ENCODE measurements at regions not wholly inside any gene's neighbourhood (a gene's known extent, or its start where the extent isn't known, plus 50 kb on each side); places are given as distances from the start of the nearest gene placed in this dataset.
"Not testable (repeated sequence)": the region's sequence is repeated elsewhere in the genome, so short reads cannot be mapped to it uniquely, and the experiment has no call there.

DNA sequence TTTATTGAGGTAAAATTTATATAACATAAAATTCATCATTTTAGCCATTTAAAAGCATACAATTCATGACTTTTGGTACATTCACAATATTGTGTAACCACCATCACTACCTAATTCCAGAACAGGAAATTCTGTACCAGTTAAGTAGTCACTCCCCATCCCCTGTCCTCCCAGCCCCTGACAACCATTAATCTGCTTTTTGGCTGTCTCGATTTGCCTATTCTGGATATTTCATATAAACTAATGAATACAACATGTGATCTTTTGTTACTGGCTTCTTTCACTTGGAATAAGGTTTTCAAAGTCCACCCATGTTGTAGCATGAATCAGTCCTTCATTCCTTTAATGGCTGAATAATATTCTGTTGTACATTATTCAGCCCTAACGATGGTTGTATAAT, 115.6 kb upstream of the KLF14 start:
- no peak for DNase-seq

GRCh38 chr7:130850956-130851355, 116.9 kb upstream of the KLF14 start:
- DNase-seq, result no peak

- no peak for DNase-seq
These were observed 118.9 kb upstream of the KLF14 start for GRCh38 chr7:130852867-130853266.

- no peak for DNase-seq
These were observed 119.7 kb upstream of the KLF14 start for GRCh38 chr7:130853503-130854279.

DNA sequence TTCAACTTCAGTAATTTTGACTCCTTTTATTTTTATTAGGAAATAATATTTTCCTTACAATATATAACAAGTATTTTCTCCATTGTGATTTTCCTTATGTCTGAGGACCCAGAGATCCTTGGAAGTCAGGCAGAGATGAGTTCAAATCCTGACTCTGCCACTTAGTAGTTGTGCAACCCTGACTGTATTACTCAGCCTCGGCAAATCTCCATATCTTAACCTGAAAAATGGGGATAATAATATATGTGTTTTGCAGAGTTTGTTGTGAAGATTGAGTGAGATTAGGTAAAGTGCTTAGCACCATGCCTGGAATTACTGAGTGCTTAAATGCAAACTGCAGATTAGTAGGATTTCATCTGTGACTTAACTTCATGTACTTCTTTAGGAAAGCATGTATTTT, 120.5 kb upstream of the KLF14 start:
- no peak for DNase-seq

DNA sequence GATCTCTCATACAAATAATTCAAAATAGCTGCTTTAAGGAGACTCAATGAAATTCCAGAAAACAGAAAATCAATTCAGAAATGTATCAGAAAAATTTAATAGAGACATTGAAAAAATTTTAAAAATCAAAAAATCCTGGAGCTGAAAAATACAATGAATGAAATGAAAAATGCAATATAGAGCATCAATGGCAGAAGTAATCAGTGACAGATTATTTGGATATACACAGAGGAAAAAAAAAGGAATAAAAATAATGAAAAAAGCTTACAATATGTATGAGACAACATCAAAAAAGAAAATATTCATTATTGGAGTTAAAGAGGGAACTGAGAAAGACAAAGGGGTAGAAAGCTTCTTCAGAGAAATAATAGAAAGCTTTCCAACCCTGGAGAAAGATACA, 122.9 kb upstream of the KLF14 start:
- DNase-seq, result no peak

DNA sequence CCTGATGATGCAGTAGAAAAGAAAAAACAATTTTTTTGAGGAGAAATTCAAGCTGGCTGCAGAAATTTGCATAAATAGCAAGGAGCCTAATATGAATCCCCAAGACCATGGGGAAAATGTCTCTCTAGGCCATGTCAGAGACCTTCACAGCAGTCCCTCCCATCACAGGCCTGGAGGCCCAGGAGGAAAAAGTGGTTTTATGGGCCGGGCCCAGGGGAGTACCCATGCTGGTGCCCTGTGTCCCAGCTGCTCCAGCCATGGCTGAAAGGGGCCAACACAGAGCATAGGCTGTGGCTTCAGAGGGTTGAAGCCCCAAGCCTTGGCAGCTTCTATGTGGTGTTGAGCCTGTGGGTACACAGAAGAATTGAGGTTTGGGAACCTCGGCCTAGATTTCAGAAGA, 126.8 kb upstream of the KLF14 start:
- not testable (repeated sequence) for DNase-seq

GRCh38 chr7:130865408-130866236, 131.6 kb upstream of the KLF14 start:
- no peak for DNase-seq

DNA sequence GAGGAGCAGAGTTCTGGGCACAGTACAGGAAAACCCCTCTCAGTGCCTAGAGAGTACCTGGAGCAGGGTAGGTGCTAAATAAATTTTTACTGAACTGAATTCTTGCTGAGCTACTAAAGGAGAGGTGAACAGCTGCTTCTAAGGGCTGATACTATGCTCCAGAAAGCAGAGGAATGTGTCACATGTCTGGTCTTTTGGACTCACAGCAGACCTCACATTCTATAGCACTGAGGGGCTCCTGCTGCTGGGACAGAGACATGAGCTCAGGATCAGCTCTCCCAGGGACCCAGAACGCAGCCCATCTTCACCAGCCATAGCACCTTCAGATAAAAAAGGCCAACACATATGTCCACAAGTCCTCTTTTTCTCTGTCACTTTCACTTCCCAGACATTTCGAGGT, 133.0 kb upstream of the KLF14 start:
- no peak for DNase-seq

GRCh38 chr7:130867581-130868136, 133.7 kb upstream of the KLF14 start:
- no peak for DNase-seq

DNA sequence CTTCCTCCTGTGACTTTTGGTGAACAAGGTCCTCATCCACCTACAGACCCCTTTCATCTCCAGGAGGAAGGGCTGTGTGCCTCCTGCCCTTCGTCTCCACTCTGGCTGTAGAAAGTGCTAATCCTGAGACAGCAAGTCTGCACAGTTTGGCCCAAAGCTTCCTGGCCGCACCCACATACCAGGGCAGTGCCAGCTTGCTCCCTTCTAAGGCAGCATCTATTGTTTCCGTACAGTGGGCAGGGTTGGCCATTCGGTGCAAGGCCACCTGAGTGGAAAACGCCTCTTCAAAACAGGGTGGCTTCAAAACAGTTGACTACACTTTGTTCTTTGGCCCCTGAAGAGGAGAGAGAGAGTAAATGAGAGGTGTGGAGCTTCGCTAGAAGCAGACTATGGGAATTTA, 134.1 kb upstream of the KLF14 start:
- no peak for DNase-seq

- DNase-seq, result no peak
These were observed 135.9 kb upstream of the KLF14 start for GRCh38 chr7:130869918-130870317.

DNA sequence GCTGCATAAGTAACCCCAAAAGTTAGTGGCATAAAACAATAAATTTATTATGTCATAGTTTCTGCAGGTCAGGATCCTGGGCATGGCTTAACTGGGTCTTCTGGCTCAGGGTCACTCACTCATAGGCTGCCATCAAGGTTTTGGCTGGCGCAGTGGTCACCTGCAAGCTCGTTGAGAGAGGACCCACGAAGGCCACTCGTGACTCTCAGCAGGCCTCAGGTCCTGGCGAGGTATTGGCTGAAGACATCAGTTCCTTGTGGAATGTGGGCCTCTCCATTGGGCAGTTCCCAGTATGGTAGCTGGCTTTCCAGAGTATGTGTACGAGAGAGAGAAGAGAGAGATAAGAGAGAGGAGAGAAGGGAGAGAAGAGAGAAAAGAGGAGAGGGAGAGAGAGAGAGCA, 138.3 kb upstream of the KLF14 start:
- DNase-seq, result no peak

GRCh38 chr7:130872756-130873448, 138.9 kb upstream of the KLF14 start:
- no peak for DNase-seq

- DNase-seq, result no peak
These were observed 140.3 kb upstream of the KLF14 start for GRCh38 chr7:130874071-130874915.

- no peak for DNase-seq
These were observed 141.3 kb upstream of the KLF14 start for GRCh38 chr7:130875265-130875741.

DNA sequence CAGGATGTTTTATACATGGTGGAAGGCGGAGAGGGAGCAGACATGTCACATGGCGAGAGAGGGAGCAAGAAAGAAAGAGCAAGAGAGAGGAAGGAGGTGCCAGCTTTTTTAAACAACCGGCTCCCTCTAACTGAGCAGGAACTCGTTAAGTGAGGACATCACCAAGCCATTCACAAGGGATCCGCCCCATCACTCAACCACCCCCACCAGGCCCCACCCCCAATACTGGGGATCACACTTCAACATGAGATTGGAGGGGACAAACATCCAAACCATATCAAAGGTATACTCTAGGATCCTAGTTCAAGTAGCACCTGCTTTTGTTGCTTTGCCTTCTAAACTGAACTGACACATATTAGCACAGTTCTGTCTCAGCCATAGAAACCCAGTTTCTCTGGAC, 141.9 kb upstream of the KLF14 start:
- no peak for DNase-seq

DNA sequence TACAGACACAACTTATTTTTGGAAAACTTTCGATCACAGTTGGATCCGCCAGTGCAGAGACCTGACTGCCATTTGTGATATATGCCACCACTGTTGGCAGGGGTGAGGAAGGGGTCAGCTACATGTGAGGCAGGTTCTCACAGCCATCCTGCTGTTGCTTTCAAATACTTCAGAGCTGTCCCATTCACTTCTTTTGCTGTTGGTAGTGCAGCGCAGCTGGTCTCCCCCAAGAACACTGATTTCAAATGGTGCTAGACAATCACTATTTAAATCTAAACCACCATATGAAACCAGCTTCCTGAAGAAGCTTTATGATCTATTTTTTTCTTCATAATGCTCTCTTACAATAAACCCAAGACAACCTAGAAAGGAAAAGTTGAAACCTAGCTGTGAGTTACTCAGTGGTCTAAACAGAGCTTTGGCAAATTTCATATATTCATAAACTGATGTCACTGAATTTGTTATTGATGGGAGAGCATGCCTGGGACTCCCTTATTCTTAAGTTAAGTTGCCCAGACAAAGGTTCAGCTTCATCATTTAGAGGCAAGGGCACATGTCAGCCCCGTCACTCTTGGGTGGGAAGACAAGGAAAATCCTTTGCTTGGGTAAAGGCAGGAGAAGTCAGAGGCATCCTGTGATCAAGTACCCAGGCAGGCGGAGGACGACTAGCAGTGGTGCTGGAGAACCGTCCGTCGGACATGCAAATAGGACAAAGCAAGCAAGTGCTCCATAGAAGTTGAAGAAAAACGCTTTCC, 143.4 kb upstream of the KLF14 start:
- DNase-seq, result no peak

- no peak for DNase-seq
These were observed 143.9 kb upstream of the KLF14 start for GRCh38 chr7:130877991-130878305.

DNA sequence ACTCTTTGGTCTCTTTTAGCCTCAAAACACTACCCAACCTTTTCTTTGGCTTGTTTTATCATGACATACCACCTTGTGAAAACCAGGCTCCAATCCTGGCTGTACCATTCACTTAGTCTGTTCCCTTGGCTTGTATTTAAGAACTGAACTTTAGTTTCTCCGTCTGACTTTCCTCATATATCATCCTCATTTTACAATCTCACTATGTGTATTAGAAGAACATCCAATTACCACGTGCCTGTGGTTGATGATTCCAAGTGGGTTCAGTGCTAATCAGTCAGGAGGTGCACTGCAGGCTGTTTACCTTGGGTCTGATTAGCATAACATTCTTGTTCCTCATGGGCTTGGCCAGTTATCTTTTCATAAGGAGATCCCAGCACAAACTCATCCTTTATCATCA, 144.8 kb upstream of the KLF14 start:
- no peak for DNase-seq

DNA sequence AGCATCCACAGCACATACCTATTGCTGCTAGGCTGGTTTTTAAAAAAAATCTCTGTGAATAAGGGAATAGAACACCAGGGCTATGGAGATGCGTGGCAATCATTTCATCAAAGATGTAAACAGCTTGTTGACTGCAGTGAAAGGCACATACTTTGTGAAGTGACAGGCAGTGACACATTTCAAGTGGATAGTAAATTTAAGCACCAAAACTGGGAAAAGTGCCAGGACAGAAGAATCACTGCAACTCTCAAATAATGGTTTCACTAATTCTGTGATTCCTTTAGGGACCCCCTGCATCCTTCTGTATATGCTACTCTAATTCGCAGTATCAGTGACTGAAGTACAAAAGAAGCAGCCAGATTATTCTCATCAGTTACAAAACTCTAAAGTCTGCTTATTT, 145.2 kb upstream of the KLF14 start:
- DNase-seq, result no peak

- DNase-seq, result no peak
These were observed 146.7 kb upstream of the KLF14 start for GRCh38 chr7:130880668-130881067.

All from stimulated activated CD4-positive, alpha-beta T cell treated with anti-CD3 and anti-CD28 coated beads, Interleukin-2, amount 100 ng/mL, for 48 hours (primary cell).